H1 (cell line): ENCODE measurements at regions not wholly inside any gene's neighbourhood (a gene's known extent, or its start where the extent isn't known, plus 50 kb on each side); places are given as distances from the start of the nearest gene placed in this dataset.

Source experiments
- CTCF ChIA-PET: fragments of 300-600 bp; sonication (Branson Sonifier 250); formaldehyde crosslinking; loops from one replicate; lab custom pipeline; 2021; ENCODE audit not compliant: partially characterized antibody; lab: Charles Lee
- POLR2A ChIA-PET: fragments of 300-600 bp; sonication (Branson Sonifier 250); formaldehyde crosslinking; loops from one replicate; lab custom pipeline; 2021; ENCODE audit warnings: inconsistent platforms; ENCODE audit not compliant: partially characterized antibody; lab: Charles Lee
- DNase-seq, 2 experiments: peaks; one replicate each; pipeline versions ENCODE4 v3.0.0 to v3.0.0-alpha.2; 2010 to 2022; ENCODE audit warnings: low spot score in 2 of 2, low read depth in 1 of 2, mixed read lengths in 1 of 2
- FAIRE-seq: peaks from 2 replicates; lab custom pipeline; 2011; peaks lifted over from hg19 to GRCh38; lab: Jason Lieb, UNC
- H2AFZ ChIP-seq: 2 replicates; pipeline ENCODE4 v1.8.1; 2012; ENCODE audit warnings: low read length, inconsistent platforms
- H2AK5ac ChIP-seq: 2 replicates; pipeline ENCODE4 v1.6.1; 2013; ENCODE audit warnings: low read depth, low read length
- H2BK120ac ChIP-seq: replicated peaks from 2 replicates; pipeline ENCODE3; 2013; ENCODE audit warnings: low read depth, low read length, inconsistent platforms
- H2BK12ac ChIP-seq: 2 replicates; pipeline ENCODE4 v1.6.1; 2013; ENCODE audit warnings: low read depth, low read length
- H2BK15ac ChIP-seq: 2 replicates; pipeline ENCODE4 v1.6.1; 2013; ENCODE audit warnings: low read length
- H2BK20ac ChIP-seq: 2 replicates; pipeline ENCODE4 v1.6.1; 2013; ENCODE audit warnings: low read length
- H2BK5ac ChIP-seq: 2 replicates; pipeline ENCODE4 v1.6.1; 2013; ENCODE audit warnings: low read depth, low read length
- H3K14ac ChIP-seq: 2 replicates; pipeline ENCODE4 v1.6.1; 2013; ENCODE audit warnings: inconsistent platforms; ENCODE audit not compliant: insufficient read length
- H3K18ac ChIP-seq: 2 replicates; pipeline ENCODE4 v1.6.1; 2013; ENCODE audit warnings: low read length; ENCODE audit errors: extremely low read depth
- H3K23ac ChIP-seq: 2 replicates; pipeline ENCODE4 v1.6.1; 2013; ENCODE audit warnings: inconsistent platforms; ENCODE audit not compliant: insufficient read length
- H3K23me2 ChIP-seq: 2 replicates; pipeline ENCODE4 v1.6.1; 2013; ENCODE audit warnings: low read depth, low read length
- H3K27ac ChIP-seq: 2 replicates; pipeline ENCODE4 v1.6.1; 2011; ENCODE audit warnings: low read depth, low read length, inconsistent platforms
- H3K27me3 ChIP-seq, 4 experiments: replicated peaks in 1 of 4; 1 replicate in 1 of 4; 2 replicates in 3 of 4; pipeline versions ENCODE4 v1.6.1 to v1.8.1; 2011 to 2013; ENCODE audit warnings: low read length in 3 of 4, mild to moderate bottlenecking in 3 of 4, inconsistent platforms in 2 of 4, mixed read lengths in 2 of 4, moderate library complexity in 1 of 4; ENCODE audit not compliant: control insufficient read depth in 3 of 4, insufficient read depth in 3 of 4; ENCODE audit errors: extremely low read depth in 1 of 4
- H3K36me3 ChIP-seq, 4 experiments: 2 replicates each; pipeline versions ENCODE4 v1.6.1 to v1.8.1; 2011 to 2013; ENCODE audit warnings: mild to moderate bottlenecking in 4 of 4, low read length in 3 of 4, moderate library complexity in 2 of 4, control low read depth in 1 of 4, inconsistent platforms in 1 of 4; ENCODE audit not compliant: insufficient read depth in 4 of 4, control insufficient read depth in 2 of 4
- H3K4ac ChIP-seq: replicated peaks from 2 replicates; pipeline ENCODE3; 2013; ENCODE audit warnings: low read length, low read depth, mixed read lengths, inconsistent platforms; ENCODE audit not compliant: insufficient read length
- H3K4me1 ChIP-seq, 4 experiments: replicated peaks in 1 of 4; 1 replicate in 1 of 4; 2 replicates in 3 of 4; pipeline versions ENCODE4 v1.6.1 to v1.8.1; 2011 to 2013; ENCODE audit warnings: low read length in 3 of 4, inconsistent platforms in 2 of 4, mixed read lengths in 1 of 4; ENCODE audit not compliant: insufficient read depth in 4 of 4, control insufficient read depth in 3 of 4
- H3K4me2 ChIP-seq, 2 experiments: 2 replicates each; pipeline versions ENCODE4 v1.6.1 to v1.8.1; 2011 to 2013; ENCODE audit warnings: low read depth in 2 of 2, low read length in 2 of 2, control low read depth in 1 of 2, inconsistent platforms in 1 of 2, mild to moderate bottlenecking in 1 of 2; ENCODE audit not compliant: insufficient read depth in 1 of 2
- H3K4me3 ChIP-seq, 4 experiments: fragments of 200-600, 300-600 bp in 1 of 4; sonication (generic), shearing (Covaris generic), sonication (Bioruptor Twin) in 1 of 4; 2 replicates each; pipeline versions ENCODE4 v1.5.1 to v1.8.1; 2011 to 2016; ENCODE audit warnings: low read length in 4 of 4, low read depth in 3 of 4, control low read depth in 2 of 4, inconsistent platforms in 2 of 4, mild to moderate bottlenecking in 2 of 4, mixed read lengths in 1 of 4, moderate library complexity in 1 of 4; ENCODE audit not compliant: insufficient read depth in 2 of 4; ENCODE audit errors: extremely low read depth in 1 of 4
- H3K56ac ChIP-seq: replicated peaks from 2 replicates; pipeline ENCODE3; 2013; ENCODE audit warnings: low read depth, mild to moderate bottlenecking, mixed read lengths, low read length, inconsistent platforms; ENCODE audit not compliant: insufficient read length
- H3K79me1 ChIP-seq: 2 replicates; pipeline ENCODE4 v1.6.1; 2013; ENCODE audit warnings: low read depth, low read length, control low read depth
- H3K79me2 ChIP-seq, 2 experiments: 2 replicates each; pipeline versions ENCODE4 v1.6.1 to v1.8.1; 2012 to 2013; ENCODE audit warnings: low read length in 2 of 2, mild to moderate bottlenecking in 2 of 2, inconsistent platforms in 1 of 2; ENCODE audit not compliant: insufficient read depth in 2 of 2, control insufficient read depth in 1 of 2
- H3K9ac ChIP-seq, 4 experiments: replicated peaks in 1 of 4; 1 replicate in 1 of 4; 2 replicates in 3 of 4; pipeline versions ENCODE4 v1.6.1 to v1.8.1; 2011 to 2013; ENCODE audit warnings: low read depth in 3 of 4, low read length in 3 of 4, control low read depth in 2 of 4, mild to moderate bottlenecking in 2 of 4, moderate library complexity in 2 of 4, inconsistent platforms in 1 of 4; ENCODE audit errors: extremely low read depth in 1 of 4
- H3K9me3 ChIP-seq, 2 experiments: 2 replicates each; pipeline versions ENCODE4 v1.6.1 to v1.8.1; 2012 to 2013; ENCODE audit warnings: mild to moderate bottlenecking in 2 of 2, moderate library complexity in 2 of 2, control low read depth in 1 of 2, inconsistent platforms in 1 of 2, low read depth in 1 of 2, low read length in 1 of 2, mixed read lengths in 1 of 2; ENCODE audit not compliant: insufficient read depth in 2 of 2
- H4K20me1 ChIP-seq, 2 experiments: replicated peaks in 1 of 2; 2 replicates each; pipeline versions ENCODE3 to v1.8.1; 2011 to 2013; ENCODE audit warnings: inconsistent platforms in 2 of 2, low read length in 2 of 2, mild to moderate bottlenecking in 1 of 2; ENCODE audit not compliant: insufficient read depth in 2 of 2, control insufficient read depth in 1 of 2
- H4K5ac ChIP-seq: 2 replicates; pipeline ENCODE4 v1.6.1; 2013; ENCODE audit warnings: low read length, low read depth, mixed read lengths, inconsistent platforms; ENCODE audit not compliant: insufficient read length
- H4K8ac ChIP-seq: 2 replicates; pipeline ENCODE4 v1.8.0; 2013; ENCODE audit warnings: mild to moderate bottlenecking, moderate library complexity, low read length, inconsistent platforms; ENCODE audit not compliant: insufficient read depth; ENCODE audit errors: extremely low read depth
- H4K91ac ChIP-seq: replicated peaks from 2 replicates; pipeline ENCODE3; 2013; ENCODE audit warnings: low read length, mixed read lengths, inconsistent platforms; ENCODE audit not compliant: insufficient read length
- RAD21 ChIP-seq, 2 experiments: IDR thresholded peaks in 1 of 2; conservative IDR thresholded peaks in 1 of 2; 2 replicates each; pipeline ENCODE4 v1.6.1; 2011; ENCODE audit warnings: low read depth in 2 of 2, low read length in 2 of 2, improper control_type of control experiment in 1 of 2, inconsistent platforms in 1 of 2, mild to moderate bottlenecking in 1 of 2, moderate library complexity in 1 of 2
- SIN3A ChIP-seq, 2 experiments: IDR thresholded peaks in 1 of 2; conservative IDR thresholded peaks in 1 of 2; 2 replicates each; pipeline ENCODE4 v1.6.1; 2011 to 2012; ENCODE audit warnings: low read length in 2 of 2, improper control_type of control experiment in 1 of 2, low read depth in 1 of 2, mild to moderate bottlenecking in 1 of 2

GRCh38 chr2:186273953-186274352 is 212.1 kb upstream of the ZC3H15 start:
- ChIA-PET CTCF (no interaction called here), POLR2A (no interaction called here)
- Histone ChIP-seq H3K23me2 (no peaks in the 10 kb centered on the region), H3K18ac (no peak overlapping the region), H3K14ac (no peak overlapping the region), H2BK15ac (no peak overlapping the region), H3K23ac (no peak overlapping the region), H3K9ac (no peak overlapping the region), H3K4me1 (peaks cover 0 to 4% (median 1%) of the 10 kb centered on the region in 4 experiments; a peak in 1 of 7 replicates), H4K5ac (no peak overlapping the region), H3K27ac (no peak overlapping the region), H3K9me3 (peaks cover 0 to 5% of the 10 kb centered on the region in 2 experiments; a peak in 1 of 4 replicates), H3K4me2 (no peak overlapping the region), H3K79me1 (no peaks in the 10 kb centered on the region), H3K27me3 (no peaks in the 10 kb centered on the region), H2BK5ac (no peak overlapping the region), H3K79me2 (no peaks in the 10 kb centered on the region), H3K36me3 (no peaks in the 10 kb centered on the region), H4K8ac (no peak overlapping the region), H3K4ac (no peak overlapping the region), H2BK12ac (no peak overlapping the region), H2AFZ (no peak overlapping the region), H4K91ac (no peak overlapping the region), H4K20me1 (no peaks in the 10 kb centered on the region), H2BK20ac (no peak overlapping the region), H3K4me3 (no peak overlapping the region), H3K56ac (no peak overlapping the region), H2BK120ac (no peak overlapping the region), H2AK5ac (no peak overlapping the region)
- no peak for FAIRE-seq
- DNase-seq = no peak
- no peak for TF ChIP-seq RAD21 (IDR thresholded peaks at IDR 0.05 in 1 of 2, conservative IDR thresholded peaks at IDR 0.05 in 1 of 2; ENCODE audit: low read depth in 2 of 2, low read length in 2 of 2)
- TF ChIP-seq SIN3A (conservative IDR thresholded peaks at IDR 0.05 in 1 of 2, IDR thresholded peaks at IDR 0.05 in 1 of 2; ENCODE audit: low read depth in 1 of 2, low read length in 2 of 2) = no peak
